ENCODE measurements at regions not wholly inside any gene's neighbourhood (a gene's known extent, or its start where the extent isn't known, plus 50 kb on each side); places are given as distances from the start of the nearest gene placed in this dataset.
A peak's percentile ranks its signal among the peaks of the same experiment; 100 is the strongest.
"Not testable (repeated sequence)": the region's sequence is repeated elsewhere in the genome, so short reads cannot be mapped to it uniquely, and the experiment has no call there.

GRCh38 chr10:34941471-34942357 lies 126.6 kb upstream of the PARD3 start:
- no peaks in the 10 kb centered on the region for H3K36me3 ChIP-seq (ENCODE audit: low read depth)
- no peak for TF ChIP-seq CTCF (IDR thresholded peaks at IDR 0.05; ENCODE audit: poor library complexity, severe bottlenecking)
- H3K27ac ChIP-seq (ENCODE audit: poor library complexity, severe bottlenecking) = peak overlapping the region; percentile 22
- H3K4me1 ChIP-seq (ENCODE audit: insufficient read depth, poor library complexity, severe bottlenecking) = peaks cover 12% of the 10 kb centered on the region
- H3K4me3 ChIP-seq (ENCODE audit: severe bottlenecking) = no peak overlapping the region
- peak; percentile 89 for ATAC-seq (ENCODE audit: low read depth)
- no peaks in the 10 kb centered on the region for H3K9me3 ChIP-seq (ENCODE audit: severe bottlenecking)
- no peak for DNase-seq (ENCODE audit: low spot score)
- no peaks in the 10 kb centered on the region for H3K27me3 ChIP-seq (ENCODE audit: insufficient read depth, poor library complexity, severe bottlenecking)

GRCh38 chr10:34940436-34940835 lies 125.3 kb upstream of the PARD3 start:
- ATAC-seq (ENCODE audit: low read depth) (no peak), DNase-seq (ENCODE audit: low spot score) (no peak)
- Histone ChIP-seq H3K27me3 (ENCODE audit: insufficient read depth, poor library complexity, severe bottlenecking) (no peaks in the 10 kb centered on the region), H3K9me3 (ENCODE audit: severe bottlenecking) (no peaks in the 10 kb centered on the region), H3K4me3 (ENCODE audit: severe bottlenecking) (no peak overlapping the region), H3K36me3 (ENCODE audit: low read depth) (no peaks in the 10 kb centered on the region), H3K27ac (ENCODE audit: poor library complexity, severe bottlenecking) (no peak overlapping the region), H3K4me1 (ENCODE audit: insufficient read depth, poor library complexity, severe bottlenecking) (peaks cover 12% of the 10 kb centered on the region)
- TF ChIP-seq CTCF (IDR thresholded peaks at IDR 0.05; ENCODE audit: poor library complexity, severe bottlenecking) = no peak

- no peak for TF ChIP-seq CTCF (IDR thresholded peaks at IDR 0.05; ENCODE audit: poor library complexity, severe bottlenecking)
- H3K9me3 ChIP-seq (ENCODE audit: severe bottlenecking) = no peaks in the 10 kb centered on the region
- no peak overlapping the region for H3K27ac ChIP-seq (ENCODE audit: poor library complexity, severe bottlenecking)
- H3K4me3 ChIP-seq (ENCODE audit: severe bottlenecking) = no peak overlapping the region
- DNase-seq (ENCODE audit: low spot score) = no peak
- H3K27me3 ChIP-seq (ENCODE audit: insufficient read depth, poor library complexity, severe bottlenecking) = no peaks in the 10 kb centered on the region
- H3K4me1 ChIP-seq (ENCODE audit: insufficient read depth, poor library complexity, severe bottlenecking) = peaks cover 12% of the 10 kb centered on the region
- H3K36me3 ChIP-seq (ENCODE audit: low read depth) = no peaks in the 10 kb centered on the region
- ATAC-seq (ENCODE audit: low read depth) = no peak
These were observed 123.2 kb upstream of the PARD3 start for GRCh38 chr10:34938399-34938670.

GRCh38 chr10:34937643-34938398 lies 122.7 kb upstream of the PARD3 start:
- H3K27me3 ChIP-seq (ENCODE audit: insufficient read depth, poor library complexity, severe bottlenecking); H3K27ac ChIP-seq (ENCODE audit: poor library complexity, severe bottlenecking); DNase-seq (ENCODE audit: low spot score); H3K4me3 ChIP-seq (ENCODE audit: severe bottlenecking); H3K36me3 ChIP-seq (ENCODE audit: low read depth); ATAC-seq (ENCODE audit: low read depth); H3K9me3 ChIP-seq (ENCODE audit: severe bottlenecking): not testable (repeated sequence)
- TF ChIP-seq CTCF (IDR thresholded peaks at IDR 0.05; ENCODE audit: poor library complexity, severe bottlenecking) = peak; percentile 27
- H3K4me1 ChIP-seq (ENCODE audit: insufficient read depth, poor library complexity, severe bottlenecking) = peaks cover 12% of the 10 kb centered on the region

DNA sequence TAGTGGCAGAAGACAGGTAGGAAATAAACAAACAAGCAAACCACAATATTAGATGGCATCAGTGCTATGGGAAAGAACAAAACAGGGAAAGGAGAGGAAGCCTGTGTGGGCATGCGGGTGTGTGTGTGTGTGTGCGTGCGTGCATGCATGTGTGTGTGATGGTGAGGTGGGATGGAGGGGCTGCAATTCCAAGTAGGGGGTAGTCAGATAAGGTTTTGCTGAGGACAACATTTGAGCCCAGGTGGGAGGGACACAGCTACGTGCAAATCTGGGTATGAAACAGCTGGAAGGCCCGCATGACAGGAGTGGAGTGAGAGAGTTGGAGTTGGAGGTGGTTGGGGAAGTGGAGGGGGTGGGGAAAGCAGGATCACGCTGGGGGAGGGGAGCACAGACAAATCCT lies 121.0 kb upstream of the PARD3 start:
- H3K4me3 ChIP-seq (ENCODE audit: severe bottlenecking) = no peak overlapping the region
- peaks cover 1% of the 10 kb centered on the region for H3K4me1 ChIP-seq (ENCODE audit: insufficient read depth, poor library complexity, severe bottlenecking)
- ATAC-seq (ENCODE audit: low read depth) = no peak
- no peaks in the 10 kb centered on the region for H3K36me3 ChIP-seq (ENCODE audit: low read depth)
- H3K9me3 ChIP-seq (ENCODE audit: severe bottlenecking) = no peaks in the 10 kb centered on the region
- H3K27me3 ChIP-seq (ENCODE audit: insufficient read depth, poor library complexity, severe bottlenecking) = no peaks in the 10 kb centered on the region
- H3K27ac ChIP-seq (ENCODE audit: poor library complexity, severe bottlenecking) = no peak overlapping the region
- TF ChIP-seq CTCF (IDR thresholded peaks at IDR 0.05; ENCODE audit: poor library complexity, severe bottlenecking) = no peak
- no peak for DNase-seq (ENCODE audit: low spot score)

Data from RWPE2 (cell line).